Activated T-cell treated with anti-CD3 and anti-CD28 coated beads, Interleukin-2, amount 50 U/mL, for 1 hour (primary cell): ENCODE measurements at regions not wholly inside any gene's neighbourhood (a gene's known extent, or its start where the extent isn't known, plus 50 kb on each side); places are given as distances from the start of the nearest gene placed in this dataset.
"Not testable (repeated sequence)": the region's sequence is repeated elsewhere in the genome, so short reads cannot be mapped to it uniquely, and the experiment has no call there.

Source experiments
- DNase-seq: peaks from one replicate; pipeline ENCODE4 v3.0.0-alpha.2; 2020

GRCh38 chr6:14373648-14374437 is 256.3 kb downstream of the CD83 start:
- no peak for DNase-seq

GRCh38 chr6:14375930-14376329 is 258.4 kb downstream of the CD83 start:
- DNase-seq, result no peak

GRCh38 chr6:14379568-14379967 is 262.0 kb downstream of the CD83 start:
- no peak for DNase-seq

GRCh38 chr6:14380086-14380820 is 262.7 kb downstream of the CD83 start:
- DNase-seq, result no peak

- DNase-seq, result no peak
Measured at GRCh38 chr6:14380901-14381828, 263.6 kb downstream of the CD83 start.

- DNase-seq, result no peak
Measured at GRCh38 chr6:14381829-14382677, 264.5 kb downstream of the CD83 start.

GRCh38 chr6:14382678-14383236 is 265.2 kb downstream of the CD83 start:
- no peak for DNase-seq

- DNase-seq, result no peak
Measured at GRCh38 chr6:14383393-14384174, 266.0 kb downstream of the CD83 start.

- DNase-seq, result no peak
Measured at GRCh38 chr6:14384175-14384949, 266.8 kb downstream of the CD83 start.

- DNase-seq, result no peak
Measured at GRCh38 chr6:14386263-14386662, 268.7 kb downstream of the CD83 start.

- DNase-seq, result no peak
Measured at GRCh38 chr6:14386668-14387067, 269.1 kb downstream of the CD83 start.

GRCh38 chr6:14388371-14388770 is 270.8 kb downstream of the CD83 start:
- DNase-seq, result no peak

- DNase-seq, result not testable (repeated sequence)
Measured at GRCh38 chr6:14389776-14390175, 272.2 kb downstream of the CD83 start.

GRCh38 chr6:14390805-14391204 is 273.2 kb downstream of the CD83 start:
- DNase-seq, result no peak

- DNase-seq, result no peak
Measured at GRCh38 chr6:14393910-14394309, 276.3 kb downstream of the CD83 start.

- no peak for DNase-seq
Measured at GRCh38 chr6:14396392-14396791, 278.8 kb downstream of the CD83 start.

GRCh38 chr6:14396826-14397517 is 279.4 kb downstream of the CD83 start:
- DNase-seq, result no peak

- DNase-seq, result no peak
Measured at GRCh38 chr6:14397518-14397901, 279.9 kb downstream of the CD83 start.

- no peak for DNase-seq
Measured at GRCh38 chr6:14398953-14399352, 281.4 kb downstream of the CD83 start.

- DNase-seq, result no peak
Measured at GRCh38 chr6:14399635-14400034, 282.1 kb downstream of the CD83 start.
